ENCODE measurements at regions not wholly inside any gene's neighbourhood (a gene's known extent, or its start where the extent isn't known, plus 50 kb on each side); places are given as distances from the start of the nearest gene placed in this dataset.

GRCh38 chr1:17893891-17894631 lies 138.9 kb downstream of the ACTL8 start:
- Histone ChIP-seq H3K9me3 (no peaks in the 10 kb centered on the region), H3K27me3 (no peaks in the 10 kb centered on the region), H3K36me3 (no peaks in the 10 kb centered on the region), H3K27ac (no peak overlapping the region), H3K4me3 (no peak overlapping the region), H3K4me1 (peaks cover 4 to 8% of the 10 kb centered on the region in 2 donors)
- TF ChIP-seq, protein P1, sequence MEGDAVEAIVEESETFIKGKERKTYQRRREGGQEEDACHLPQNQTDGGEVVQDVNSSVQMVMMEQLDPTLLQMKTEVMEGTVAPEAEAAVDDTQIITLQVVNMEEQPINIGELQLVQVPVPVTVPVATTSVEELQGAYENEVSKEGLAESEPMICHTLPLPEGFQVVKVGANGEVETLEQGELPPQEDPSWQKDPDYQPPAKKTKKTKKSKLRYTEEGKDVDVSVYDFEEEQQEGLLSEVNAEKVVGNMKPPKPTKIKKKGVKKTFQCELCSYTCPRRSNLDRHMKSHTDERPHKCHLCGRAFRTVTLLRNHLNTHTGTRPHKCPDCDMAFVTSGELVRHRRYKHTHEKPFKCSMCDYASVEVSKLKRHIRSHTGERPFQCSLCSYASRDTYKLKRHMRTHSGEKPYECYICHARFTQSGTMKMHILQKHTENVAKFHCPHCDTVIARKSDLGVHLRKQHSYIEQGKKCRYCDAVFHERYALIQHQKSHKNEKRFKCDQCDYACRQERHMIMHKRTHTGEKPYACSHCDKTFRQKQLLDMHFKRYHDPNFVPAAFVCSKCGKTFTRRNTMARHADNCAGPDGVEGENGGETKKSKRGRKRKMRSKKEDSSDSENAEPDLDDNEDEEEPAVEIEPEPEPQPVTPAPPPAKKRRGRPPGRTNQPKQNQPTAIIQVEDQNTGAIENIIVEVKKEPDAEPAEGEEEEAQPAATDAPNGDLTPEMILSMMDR (IDR thresholded peaks at IDR 0.05), result no peak
- no peak for DNase-seq (ENCODE audit: low spot score in 2 of 2)
- intact Hi-C loops (cut with DNase I), result no loop called here

DNA sequence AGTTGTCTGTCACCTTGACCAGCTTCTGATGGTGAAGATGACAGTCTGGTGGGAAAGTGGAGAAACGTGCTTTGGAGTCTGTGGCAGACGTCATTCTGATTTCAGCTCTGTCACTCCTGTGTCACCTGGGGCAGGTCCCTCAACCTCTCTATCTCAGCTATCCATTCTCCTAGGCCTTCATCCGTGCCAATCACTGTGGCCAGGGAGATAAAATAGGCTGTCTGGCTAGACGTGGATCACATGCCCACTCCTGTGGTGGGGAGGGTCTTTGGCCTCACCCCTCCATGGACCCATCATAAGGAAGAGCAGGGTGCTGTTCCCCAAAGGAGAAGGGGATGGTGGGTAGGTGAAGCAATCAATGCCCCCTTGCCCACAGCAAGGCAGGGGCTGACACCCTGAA lies 140.3 kb downstream of the ACTL8 start:
- Histone ChIP-seq H3K36me3 (no peaks in the 10 kb centered on the region), H3K4me1 (peaks cover 4 to 8% of the 10 kb centered on the region in 2 donors), H3K27me3 (no peaks in the 10 kb centered on the region), H3K4me3 (no peak overlapping the region), H3K27ac (no peak overlapping the region), H3K9me3 (no peaks in the 10 kb centered on the region)
- intact Hi-C loops (cut with DNase I), result no loop called here
- no peak for DNase-seq (ENCODE audit: low spot score in 2 of 2)
- TF ChIP-seq, protein P1 (IDR thresholded peaks at IDR 0.05), result no peak

DNA sequence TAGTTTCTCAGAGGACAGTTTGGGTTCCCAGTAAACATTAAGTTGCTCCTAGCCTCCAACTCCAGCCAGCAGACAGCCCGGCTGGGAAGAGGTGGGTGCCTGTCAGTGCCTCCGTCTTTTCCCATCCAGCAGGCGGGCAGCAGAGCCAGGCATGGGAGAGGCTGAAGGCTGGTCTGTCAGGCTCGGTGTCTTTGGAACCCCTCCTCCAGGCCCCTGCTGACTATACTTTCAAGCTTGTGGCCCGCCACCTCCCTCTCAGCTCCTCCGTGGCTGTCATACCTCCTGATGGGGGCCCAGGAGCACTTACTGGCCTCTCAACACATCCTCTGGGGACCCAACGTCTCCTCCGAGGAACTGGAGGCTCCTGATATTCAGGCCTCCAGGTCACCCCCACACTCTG lies 140.9 kb downstream of the ACTL8 start:
- H3K4me1 ChIP-seq, result peaks cover 2 to 4% of the 10 kb centered on the region in 2 donors
- no peaks in the 10 kb centered on the region for H3K36me3 ChIP-seq
- no peak overlapping the region for H3K27ac ChIP-seq
- no peaks in the 10 kb centered on the region for H3K27me3 ChIP-seq
- intact Hi-C loops (cut with DNase I), result no loop called here
- TF ChIP-seq, protein P1 (IDR thresholded peaks at IDR 0.05), result no peak
- no peak for DNase-seq (ENCODE audit: low spot score in 2 of 2)
- H3K9me3 ChIP-seq, result no peaks in the 10 kb centered on the region
- H3K4me3 ChIP-seq, result no peak overlapping the region

DNA sequence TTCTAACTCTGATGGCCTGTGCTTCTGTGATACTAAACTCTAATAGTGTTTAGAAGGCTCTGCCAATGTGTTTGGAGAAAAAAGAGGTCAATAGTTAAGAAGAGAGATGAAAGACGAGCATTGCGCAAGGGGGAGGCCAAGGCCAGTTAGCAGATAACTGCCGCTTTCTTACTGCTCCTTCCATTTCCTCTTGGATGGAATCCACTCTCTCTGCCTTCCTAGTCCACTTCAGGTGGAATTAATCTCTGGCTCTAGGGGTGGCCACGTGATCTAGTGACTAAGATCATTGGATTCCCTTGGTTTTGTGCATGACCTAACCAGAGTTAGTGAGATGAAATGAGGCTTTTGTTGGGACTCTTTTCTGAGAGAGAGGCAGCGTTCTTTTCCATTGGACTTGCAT lies 148.3 kb downstream of the ACTL8 start:
- Histone ChIP-seq H3K36me3 (no peaks in the 10 kb centered on the region), H3K27me3 (peaks cover 3% of the 10 kb centered on the region), H3K9me3 (no peaks in the 10 kb centered on the region), H3K4me3 (no peak overlapping the region), H3K27ac (no peak overlapping the region), H3K4me1 (no peaks in the 10 kb centered on the region)
- intact Hi-C loops (cut with DNase I), result no loop called here
- DNase-seq (ENCODE audit: low spot score in 2 of 2), result no peak
- TF ChIP-seq, protein P1 (IDR thresholded peaks at IDR 0.05), result no peak

- Histone ChIP-seq H3K4me1 (no peaks in the 10 kb centered on the region), H3K27me3 (peaks cover 3% of the 10 kb centered on the region), H3K36me3 (no peaks in the 10 kb centered on the region), H3K9me3 (no peaks in the 10 kb centered on the region), H3K4me3 (no peak overlapping the region), H3K27ac (no peak overlapping the region)
- TF ChIP-seq, protein P1 (IDR thresholded peaks at IDR 0.05), result no peak
- intact Hi-C loops (cut with DNase I), result no loop called here
- DNase-seq (ENCODE audit: low spot score in 2 of 2), result no peak
Measured at GRCh38 chr1:17904290-17904689, 149.2 kb downstream of the ACTL8 start.
